Body of pancreas (tissue), 4 donors: ENCODE measurements at regions not wholly inside any gene's neighbourhood (a gene's known extent, or its start where the extent isn't known, plus 50 kb on each side); places are given as distances from the start of the nearest gene placed in this dataset.

Experiments
- ATAC-seq: fragments of 150-250 bp; one replicate; pipeline ENCODE4 v1.9.1; 2016
- DNase-seq, 4 donors: peaks; one replicate each; pipeline ENCODE4 v3.0.0-alpha.2; 2019
- H3K27ac ChIP-seq, 4 donors: fragments of 200-600 bp; sonication (generic); 1 replicate in 3 of 4; 2 replicates in 1 of 4; pipeline versions ENCODE4 v1.5.1 to v1.6.1; 2016 to 2019; ENCODE audit warnings: mild to moderate bottlenecking in 1 of 4, mixed read lengths in 1 of 4, moderate library complexity in 1 of 4
- H3K27me3 ChIP-seq, 2 donors: fragments of 200-600 bp; sonication (generic); one replicate each; pipeline ENCODE4 v1.6.0; 2016; ENCODE audit warnings: mild to moderate bottlenecking in 1 of 2
- H3K36me3 ChIP-seq, 2 donors: fragments of 200-600 bp; sonication (generic); replicated peaks in 1 of 2; 2 replicates each; pipeline ENCODE4 v1.5.1; 2016; ENCODE audit warnings: low read depth in 2 of 2; ENCODE audit not compliant: insufficient read depth in 1 of 2
- H3K4me1 ChIP-seq: fragments of 200-600 bp; sonication (generic); one replicate; pipeline ENCODE4 v1.6.0; 2016
- H3K4me3 ChIP-seq, 2 donors: fragments of 200-600 bp; sonication (generic); 1 replicate in 1 of 2; 2 replicates in 1 of 2; pipeline ENCODE4 v1.5.1; 2016 to 2019
- H3K9me3 ChIP-seq, 3 donors: fragments of 200-600 bp; sonication (generic); 1 replicate in 2 of 3; 2 replicates in 1 of 3; pipeline ENCODE4 v1.5.1; 2016
- POLR2A ChIP-seq, 3 donors: fragments of 450-650 bp; IDR thresholded peaks; one replicate each; pipeline ENCODE4 v1.6.1; 2016; ENCODE audit warnings: antibody characterized with exemption in 3 of 3, mild to moderate bottlenecking in 2 of 3
- WGBS, 2 donors: methylation state at CpG; one replicate each; pipeline ENCODE4 v1.1.5; 2017; 5-methylcytosine and 5-hydroxymethylcytosine counted together
- intact Hi-C: fragments of 100-400 bp; cut with DNase I; formaldehyde crosslinking; loops from one replicate; pipeline ENCODE4 v1.15.1; 2023
- TF ChIP-seq, protein P1 (sequence below), 7 experiments: fragments of 450-650 bp in 4 of 7; fragments of 200-600 bp in 3 of 7; sonication (generic) in 3 of 7; IDR thresholded peaks; one replicate each; pipeline ENCODE4 v1.5.1; 2016 to 2019; ENCODE audit warnings: antibody characterized with exemption in 7 of 7

DNA sequence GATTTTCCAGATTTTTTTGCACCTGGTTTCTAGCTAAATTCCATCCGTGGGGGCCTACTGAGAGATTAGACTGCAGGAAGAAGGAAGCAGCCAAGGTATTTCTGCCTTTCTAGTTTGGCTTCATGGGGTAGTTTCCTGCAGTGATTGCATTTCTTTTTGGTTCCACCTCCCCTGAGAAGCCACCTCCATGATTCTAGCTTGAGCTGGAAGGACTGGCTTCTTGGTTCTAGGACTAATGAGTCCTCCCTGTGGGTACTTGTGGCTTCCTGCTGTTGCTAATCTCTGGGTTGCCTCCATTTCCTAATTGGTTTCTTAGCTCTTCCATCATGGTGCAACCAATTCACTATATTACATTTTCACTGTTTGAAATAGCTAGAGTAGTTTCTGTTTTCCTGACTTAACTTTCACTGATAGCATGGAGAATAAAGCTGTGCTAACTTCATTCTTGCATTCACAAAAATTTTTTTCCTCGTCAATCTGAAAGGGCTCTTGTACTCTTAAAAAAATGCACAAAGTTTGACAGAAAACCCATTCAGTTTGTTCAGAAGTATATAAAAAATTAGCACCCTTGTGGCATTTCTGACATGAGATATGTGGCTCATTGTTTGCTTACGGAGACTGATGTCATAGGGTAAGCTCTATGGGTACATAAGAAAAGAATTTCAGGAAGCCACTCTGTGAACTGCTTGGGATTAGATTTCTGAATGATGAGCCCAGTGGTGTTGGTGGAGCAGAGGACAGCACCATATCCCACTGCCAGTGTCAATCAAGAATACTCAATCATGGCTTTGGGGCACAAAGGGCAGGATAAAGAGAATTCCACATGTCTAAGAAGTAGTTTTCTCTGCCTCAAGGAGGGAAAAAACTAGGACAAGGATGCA lies 242.8 kb upstream of the RBMS1 start:
- DNase-seq (no peak), ATAC-seq (no peak)
- H3K4me3 ChIP-seq = no peak overlapping the region
- WGBS, 2 donors = 45 to 47% methylated on average over 3 of the region's 3 CpGs
- intact Hi-C loops = no loop called here
- H3K9me3 ChIP-seq = no peaks in the 10 kb centered on the region
- no peak overlapping the region for H3K27ac ChIP-seq
- no peaks in the 10 kb centered on the region for H3K27me3 ChIP-seq
- H3K4me1 ChIP-seq = no peaks in the 10 kb centered on the region
- no peak for TF ChIP-seq POLR2A (IDR thresholded peaks at IDR 0.05)
- TF ChIP-seq, protein P1, sequence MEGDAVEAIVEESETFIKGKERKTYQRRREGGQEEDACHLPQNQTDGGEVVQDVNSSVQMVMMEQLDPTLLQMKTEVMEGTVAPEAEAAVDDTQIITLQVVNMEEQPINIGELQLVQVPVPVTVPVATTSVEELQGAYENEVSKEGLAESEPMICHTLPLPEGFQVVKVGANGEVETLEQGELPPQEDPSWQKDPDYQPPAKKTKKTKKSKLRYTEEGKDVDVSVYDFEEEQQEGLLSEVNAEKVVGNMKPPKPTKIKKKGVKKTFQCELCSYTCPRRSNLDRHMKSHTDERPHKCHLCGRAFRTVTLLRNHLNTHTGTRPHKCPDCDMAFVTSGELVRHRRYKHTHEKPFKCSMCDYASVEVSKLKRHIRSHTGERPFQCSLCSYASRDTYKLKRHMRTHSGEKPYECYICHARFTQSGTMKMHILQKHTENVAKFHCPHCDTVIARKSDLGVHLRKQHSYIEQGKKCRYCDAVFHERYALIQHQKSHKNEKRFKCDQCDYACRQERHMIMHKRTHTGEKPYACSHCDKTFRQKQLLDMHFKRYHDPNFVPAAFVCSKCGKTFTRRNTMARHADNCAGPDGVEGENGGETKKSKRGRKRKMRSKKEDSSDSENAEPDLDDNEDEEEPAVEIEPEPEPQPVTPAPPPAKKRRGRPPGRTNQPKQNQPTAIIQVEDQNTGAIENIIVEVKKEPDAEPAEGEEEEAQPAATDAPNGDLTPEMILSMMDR (IDR thresholded peaks at IDR 0.05) = no peak
- H3K36me3 ChIP-seq = no peaks in the 10 kb centered on the region

DNA sequence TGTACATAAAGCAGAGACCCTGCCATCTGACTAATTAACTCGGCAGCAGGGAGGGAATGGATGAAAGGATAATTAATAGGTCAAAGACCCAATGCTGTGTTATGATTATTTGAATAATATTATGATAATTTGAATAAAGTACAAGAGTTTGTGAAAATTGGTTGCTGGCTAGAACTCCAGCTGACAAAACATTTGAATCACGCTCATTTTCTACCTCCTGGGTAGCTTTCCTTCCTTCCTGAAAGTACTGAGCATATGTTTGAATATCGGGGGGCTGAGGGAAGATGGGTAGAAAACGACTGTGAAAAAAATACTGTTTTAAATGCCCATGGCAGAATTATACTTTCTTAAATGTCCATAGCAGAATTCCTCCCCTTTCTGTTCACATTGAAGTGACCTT lies 243.6 kb upstream of the RBMS1 start:
- intact Hi-C loops = no loop called here
- H3K4me1 ChIP-seq = no peaks in the 10 kb centered on the region
- 57 to 65% methylated on average over 4 of the region's 4 CpGs for WGBS, 2 donors
- H3K36me3 ChIP-seq = no peaks in the 10 kb centered on the region
- no peaks in the 10 kb centered on the region for H3K9me3 ChIP-seq
- no peak for ATAC-seq
- no peak for DNase-seq
- no peak overlapping the region for H3K4me3 ChIP-seq
- no peak overlapping the region for H3K27ac ChIP-seq
- TF ChIP-seq POLR2A (IDR thresholded peaks at IDR 0.05) = no peak
- TF ChIP-seq, protein P1 (IDR thresholded peaks at IDR 0.05) = no peak
- no peaks in the 10 kb centered on the region for H3K27me3 ChIP-seq

DNA sequence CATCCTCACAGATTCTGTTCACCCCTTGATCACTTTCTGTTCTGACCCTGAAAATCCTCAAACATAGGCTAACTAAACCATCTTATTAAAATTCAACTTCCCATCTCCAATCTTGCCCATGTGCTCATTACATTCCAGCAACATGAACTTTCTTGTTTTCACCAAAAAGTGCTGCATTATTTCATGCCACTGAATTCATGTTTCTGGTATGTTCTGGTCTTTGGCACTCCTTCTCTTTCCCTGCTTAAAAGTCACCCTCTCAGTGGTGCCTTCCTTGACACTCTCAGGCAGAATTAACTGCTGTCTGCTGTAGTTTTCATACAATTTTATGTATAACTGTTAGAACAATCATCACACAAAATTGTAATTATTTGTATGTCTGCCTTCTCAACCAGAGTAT lies 247.7 kb upstream of the RBMS1 start:
- no peak for DNase-seq
- H3K4me1 ChIP-seq = no peaks in the 10 kb centered on the region
- H3K27me3 ChIP-seq = no peaks in the 10 kb centered on the region
- H3K9me3 ChIP-seq = no peaks in the 10 kb centered on the region
- H3K27ac ChIP-seq = no peak overlapping the region
- no peak overlapping the region for H3K4me3 ChIP-seq
- TF ChIP-seq, protein P1 (IDR thresholded peaks at IDR 0.05) = no peak
- TF ChIP-seq POLR2A (IDR thresholded peaks at IDR 0.05) = no peak
- ATAC-seq = no peak
- no peaks in the 10 kb centered on the region for H3K36me3 ChIP-seq
- intact Hi-C loops = no loop called here

DNA sequence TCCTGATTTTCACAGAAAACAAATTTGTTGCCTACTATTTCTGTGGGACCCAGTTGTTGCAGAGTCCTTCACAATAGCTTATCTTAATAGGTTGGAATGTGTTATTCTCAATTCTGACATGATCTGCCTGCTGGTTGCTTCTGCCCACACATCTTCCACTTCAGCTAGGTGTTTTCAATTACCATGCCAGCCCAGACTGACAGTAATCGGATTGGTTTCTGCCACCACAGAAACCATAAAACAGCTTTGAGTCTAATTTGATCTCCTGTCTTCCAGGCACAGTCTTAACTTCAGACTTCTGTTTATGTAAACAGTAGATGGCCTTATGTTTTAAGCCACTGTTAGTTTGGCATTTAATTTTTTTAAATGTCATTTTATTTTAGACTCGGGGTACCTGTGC lies 248.2 kb upstream of the RBMS1 start:
- Histone ChIP-seq H3K9me3 (no peaks in the 10 kb centered on the region), H3K4me1 (no peaks in the 10 kb centered on the region), H3K36me3 (no peaks in the 10 kb centered on the region), H3K27ac (no peak overlapping the region), H3K4me3 (no peak overlapping the region), H3K27me3 (no peaks in the 10 kb centered on the region)
- TF ChIP-seq, protein P1 (IDR thresholded peaks at IDR 0.05) = no peak
- TF ChIP-seq POLR2A (IDR thresholded peaks at IDR 0.05) = no peak
- ATAC-seq = no peak
- DNase-seq = no peak
- 71 to 79% methylated on average over 2 of the region's 2 CpGs for WGBS, 2 donors
- intact Hi-C loops = no loop called here

DNA sequence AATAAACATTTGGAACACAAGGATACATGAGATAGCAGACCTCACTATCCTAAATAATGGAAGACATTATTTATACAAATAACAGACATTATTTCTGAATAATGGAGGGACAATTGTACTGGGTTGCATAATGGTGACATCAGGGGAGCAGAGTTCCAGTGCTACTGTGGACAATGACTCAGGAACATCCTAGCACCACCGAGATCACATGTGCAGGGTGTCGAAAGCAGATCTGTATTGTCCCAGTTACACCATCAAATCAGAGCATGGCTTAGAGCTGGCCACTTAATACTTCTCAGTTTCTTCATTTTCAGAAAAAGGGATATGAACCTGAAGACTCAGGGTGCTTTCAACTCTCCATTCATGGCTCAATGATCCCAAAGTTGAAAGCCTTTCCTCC lies 249.1 kb upstream of the RBMS1 start:
- Histone ChIP-seq H3K9me3 (no peaks in the 10 kb centered on the region), H3K27ac (no peak overlapping the region), H3K4me1 (no peaks in the 10 kb centered on the region), H3K36me3 (no peaks in the 10 kb centered on the region), H3K4me3 (no peak overlapping the region), H3K27me3 (no peaks in the 10 kb centered on the region)
- peak in 1 of 4 donors; percentile 28 for DNase-seq
- WGBS, 2 donors = 73 to 93% methylated on average over 2 of the region's 2 CpGs
- TF ChIP-seq POLR2A (IDR thresholded peaks at IDR 0.05) = no peak
- TF ChIP-seq, protein P1 (IDR thresholded peaks at IDR 0.05) = no peak
- intact Hi-C loops = no loop called here
- no peak for ATAC-seq
